Calu3 (cell line): ENCODE measurements at regions not wholly inside any gene's neighbourhood (a gene's known extent, or its start where the extent isn't known, plus 50 kb on each side); places are given as distances from the start of the nearest gene placed in this dataset.

Experiments
- BruUV-seq: library from RNA; stranded (reverse); fragments of 400-500 nt; replicated peaks from 2 replicates; lab custom pipeline; 2021; lab: Mats Ljungman, UMichigan
- CTCF ChIA-PET: fragments of 300-600 bp; sonication (Branson Sonifier 250); formaldehyde crosslinking; loops from one replicate; lab custom pipeline; 2022; ENCODE audit warnings: antibody characterized with exemption; lab: Charles Lee
- DNase-seq: peaks from one replicate; pipeline ENCODE4 v3.0.0; 2022
- H3K27ac Mint-ChIP-seq: one replicate; pipeline ENCODE4 v1.8.0; 2022; ENCODE audit warnings: mixed read lengths; ENCODE audit not compliant: unreplicated experiment
- H3K27me3 Mint-ChIP-seq: one replicate; pipeline ENCODE4 v1.8.0; 2022; ENCODE audit warnings: mixed read lengths; ENCODE audit not compliant: unreplicated experiment
- H3K36me3 Mint-ChIP-seq: one replicate; pipeline ENCODE4 v1.8.0; 2022; ENCODE audit warnings: mild to moderate bottlenecking, moderate library complexity, mixed read lengths; ENCODE audit not compliant: insufficient read depth, unreplicated experiment
- H3K4me1 Mint-ChIP-seq: one replicate; pipeline ENCODE4 v1.8.0; 2022; ENCODE audit warnings: mild to moderate bottlenecking, low read depth, mixed read lengths; ENCODE audit not compliant: unreplicated experiment
- H3K4me3 Mint-ChIP-seq: one replicate; pipeline ENCODE4 v1.8.0; 2022; ENCODE audit warnings: mild to moderate bottlenecking, low read depth, moderate library complexity, mixed read lengths; ENCODE audit not compliant: unreplicated experiment
- H3K9me3 Mint-ChIP-seq: one replicate; pipeline ENCODE4 v1.8.0; 2022; ENCODE audit warnings: low read depth, mixed read lengths; ENCODE audit not compliant: unreplicated experiment
- CTCF ChIP-seq: fragments of 200-600 bp; IDR thresholded peaks from one replicate; pipeline ENCODE4 v1.8.0; 2022; ENCODE audit warnings: antibody characterized with exemption; ENCODE audit not compliant: unreplicated experiment
- intact Hi-C: fragments of 100-400 bp; cut with micrococcal nuclease; formaldehyde crosslinking; loops from one replicate; pipeline ENCODE4 v1.10.0; 2022; ENCODE audit not compliant: unreplicated experiment

- no peaks in the 10 kb centered on the region for H3K9me3 Mint-ChIP-seq
- DNase-seq = no peak
Measured at GRCh38 chr18:30486856-30487255, 555.7 kb downstream of the DSC3 start.

DNA sequence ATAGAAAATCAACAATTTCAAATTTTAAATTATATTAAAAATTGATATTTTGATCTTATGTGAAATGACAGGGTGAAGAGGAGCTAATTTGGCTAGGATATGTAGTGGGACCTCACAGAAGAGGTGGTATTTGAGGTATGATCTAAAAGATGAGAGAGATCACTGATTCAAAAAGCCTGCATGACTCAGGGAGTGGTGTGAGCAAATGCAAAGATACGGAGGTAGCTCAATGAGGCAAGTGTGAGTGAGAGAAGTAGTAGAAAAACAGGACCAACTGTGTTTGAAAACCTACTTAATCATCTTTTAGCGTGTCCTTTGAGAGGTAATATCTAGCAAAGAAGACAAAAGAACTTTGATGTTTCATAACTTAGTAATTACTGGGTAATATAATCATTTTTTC lies 557.5 kb downstream of the DSC3 start:
- no peak for DNase-seq
- BruUV-seq = no TSS peak
- Mint-ChIP-seq H3K27me3 (no peaks in the 10 kb centered on the region), H3K4me1 (no peaks in the 10 kb centered on the region), H3K36me3 (no peaks in the 10 kb centered on the region), H3K9me3 (no peaks in the 10 kb centered on the region), H3K4me3 (no peak overlapping the region), H3K27ac (no peak overlapping the region)
- CTCF ChIA-PET = no interaction called here
- TF ChIP-seq CTCF = no peak
- intact Hi-C loops = no loop called here

More at GRCh38 chr18:30486856-30487255, 555.7 kb downstream of the DSC3 start:
- Mint-ChIP-seq H3K36me3 (no peaks in the 10 kb centered on the region), H3K27ac (no peak overlapping the region), H3K4me1 (no peaks in the 10 kb centered on the region), H3K27me3 (no peaks in the 10 kb centered on the region), H3K4me3 (no peak overlapping the region)
- TF ChIP-seq CTCF = no peak
- intact Hi-C loops = no loop called here
- no TSS peak for BruUV-seq
- CTCF ChIA-PET = interaction anchor here (0.7 to 1.4 kb wide), 2 partner anchors 9 to 30 kb away, joined by 3 read pairs; no protein-coding TSS in a partner anchor

DNA sequence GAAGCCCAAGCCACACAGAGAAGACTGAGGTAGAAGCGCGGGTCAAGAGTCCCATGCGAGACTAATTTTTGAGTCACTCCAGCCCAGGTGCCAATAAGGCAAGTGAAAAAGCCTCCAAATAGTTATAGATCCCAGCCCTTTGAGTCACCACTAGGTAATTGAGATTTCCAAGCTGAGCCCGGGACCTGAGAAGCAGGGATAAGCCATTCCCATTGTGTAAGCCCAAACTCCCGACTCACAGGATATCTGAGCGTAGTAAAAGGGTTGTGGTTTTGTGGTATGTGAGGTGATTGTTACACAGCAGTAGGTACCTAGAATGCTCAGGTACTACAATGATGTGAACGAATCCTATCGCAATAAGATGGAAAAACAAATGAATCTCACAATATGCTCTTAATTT lies 560.7 kb downstream of the DSC3 start:
- no peak for TF ChIP-seq CTCF
- no TSS peak for BruUV-seq
- Mint-ChIP-seq H3K9me3 (no peaks in the 10 kb centered on the region), H3K36me3 (no peaks in the 10 kb centered on the region), H3K27ac (no peak overlapping the region), H3K4me3 (no peak overlapping the region), H3K27me3 (no peaks in the 10 kb centered on the region), H3K4me1 (no peaks in the 10 kb centered on the region)
- CTCF ChIA-PET = interaction anchor here (0.6 kb wide), 1 partner anchor 1569 kb away, joined by 3 read pairs; no protein-coding TSS in a partner anchor
- DNase-seq = no peak
- intact Hi-C loops = no loop called here

GRCh38 chr18:30469091-30469490 lies 573.5 kb downstream of the DSC3 start:
- intact Hi-C loops = no loop called here
- CTCF ChIA-PET = no interaction called here
- DNase-seq = no peak
- Mint-ChIP-seq H3K36me3 (no peaks in the 10 kb centered on the region), H3K27me3 (no peaks in the 10 kb centered on the region), H3K9me3 (no peaks in the 10 kb centered on the region), H3K27ac (no peak overlapping the region), H3K4me1 (no peaks in the 10 kb centered on the region), H3K4me3 (no peak overlapping the region)
- BruUV-seq = no TSS peak
- TF ChIP-seq CTCF = no peak
